Prostate gland (tissue), 2 donors: ENCODE measurements at regions not wholly inside any gene's neighbourhood (a gene's known extent, or its start where the extent isn't known, plus 50 kb on each side); places are given as distances from the start of the nearest gene placed in this dataset.

Source experiments
- DNase-seq: peaks from one replicate; pipeline ENCODE4 v3.0.0-alpha.2; 2019; ENCODE audit warnings: low spot score
- H3K27ac ChIP-seq, 2 donors: fragments of 200-600 bp; sonication (generic); 2 replicates each; pipeline ENCODE4 v1.5.1; 2017 to 2019
- H3K27me3 ChIP-seq: fragments of 200-600 bp; sonication (generic); replicated peaks from 2 replicates; pipeline ENCODE4 v1.5.1; 2019; ENCODE audit not compliant: insufficient read depth
- H3K36me3 ChIP-seq, 2 donors: fragments of 200-600 bp; sonication (generic); 1 replicate in 1 of 2; 2 replicates in 1 of 2; pipeline versions ENCODE4 v1.5.1 to v1.8.1; 2017 to 2019
- H3K4me1 ChIP-seq: fragments of 200-600 bp; sonication (generic); replicated peaks from 2 replicates; pipeline ENCODE4 v1.5.1; 2019
- H3K4me3 ChIP-seq, 2 donors: fragments of 200-600 bp; sonication (generic); 2 replicates each; pipeline ENCODE4 v1.5.1; 2017 to 2019
- H3K9me3 ChIP-seq: fragments of 200-600 bp; sonication (generic); 2 replicates; pipeline ENCODE4 v1.5.1; 2017
- POLR2A ChIP-seq: fragments of 450-650 bp; IDR thresholded peaks from one replicate; pipeline ENCODE4 v1.6.1; 2016; ENCODE audit warnings: antibody characterized with exemption, mild to moderate bottlenecking
- POLR2AphosphoS5 ChIP-seq: sonication (generic); formaldehyde crosslinking; IDR thresholded peaks from one replicate; pipeline ENCODE4 v1.6.1; 2017; ENCODE audit warnings: antibody characterized with exemption
- WGBS: methylation state at CpG from one replicate; pipeline ENCODE4 v1.1.5; 2018; 5-methylcytosine and 5-hydroxymethylcytosine counted together
- intact Hi-C: fragments of 100-400 bp; cut with DNase I; formaldehyde crosslinking; loops from one replicate; pipeline ENCODE4 v1.14.2; 2022
- TF ChIP-seq, protein P1 (sequence below), 4 experiments: fragments of 200-600 bp in 2 of 4; fragments of 450-650 bp in 2 of 4; sonication (generic) in 2 of 4; IDR thresholded peaks; 1 replicate in 3 of 4; 2 replicates in 1 of 4; pipeline ENCODE4 v1.5.1; 2016 to 2019; ENCODE audit warnings: antibody characterized with exemption in 4 of 4, mild to moderate bottlenecking in 2 of 4, moderate library complexity in 2 of 4

GRCh38 chr5:124623265-124623664 lies 123.2 kb downstream of the ZNF608 start:
- no peaks in the 10 kb centered on the region for H3K4me1 ChIP-seq
- TF ChIP-seq POLR2A (no peak), POLR2AphosphoS5 (no peak)
- TF ChIP-seq, protein P1, sequence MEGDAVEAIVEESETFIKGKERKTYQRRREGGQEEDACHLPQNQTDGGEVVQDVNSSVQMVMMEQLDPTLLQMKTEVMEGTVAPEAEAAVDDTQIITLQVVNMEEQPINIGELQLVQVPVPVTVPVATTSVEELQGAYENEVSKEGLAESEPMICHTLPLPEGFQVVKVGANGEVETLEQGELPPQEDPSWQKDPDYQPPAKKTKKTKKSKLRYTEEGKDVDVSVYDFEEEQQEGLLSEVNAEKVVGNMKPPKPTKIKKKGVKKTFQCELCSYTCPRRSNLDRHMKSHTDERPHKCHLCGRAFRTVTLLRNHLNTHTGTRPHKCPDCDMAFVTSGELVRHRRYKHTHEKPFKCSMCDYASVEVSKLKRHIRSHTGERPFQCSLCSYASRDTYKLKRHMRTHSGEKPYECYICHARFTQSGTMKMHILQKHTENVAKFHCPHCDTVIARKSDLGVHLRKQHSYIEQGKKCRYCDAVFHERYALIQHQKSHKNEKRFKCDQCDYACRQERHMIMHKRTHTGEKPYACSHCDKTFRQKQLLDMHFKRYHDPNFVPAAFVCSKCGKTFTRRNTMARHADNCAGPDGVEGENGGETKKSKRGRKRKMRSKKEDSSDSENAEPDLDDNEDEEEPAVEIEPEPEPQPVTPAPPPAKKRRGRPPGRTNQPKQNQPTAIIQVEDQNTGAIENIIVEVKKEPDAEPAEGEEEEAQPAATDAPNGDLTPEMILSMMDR (IDR thresholded peaks at IDR 0.05), result no peak
- intact Hi-C loops, result no loop called here
- WGBS, result 64% methylated on average over 5 of the region's 5 CpGs
- H3K4me3 ChIP-seq, result no peak overlapping the region
- no peaks in the 10 kb centered on the region for H3K36me3 ChIP-seq
- H3K27me3 ChIP-seq, result no peaks in the 10 kb centered on the region
- no peak for DNase-seq
- H3K27ac ChIP-seq, result no peak overlapping the region
- no peaks in the 10 kb centered on the region for H3K9me3 ChIP-seq

- DNase-seq, result no peak
- Histone ChIP-seq H3K9me3 (no peaks in the 10 kb centered on the region), H3K4me1 (no peaks in the 10 kb centered on the region), H3K36me3 (no peaks in the 10 kb centered on the region), H3K27ac (no peak overlapping the region), H3K4me3 (no peak overlapping the region), H3K27me3 (no peaks in the 10 kb centered on the region)
- WGBS, result 69% methylated on average over 3 of the region's 3 CpGs
- TF ChIP-seq, protein P1 (IDR thresholded peaks at IDR 0.05), result no peak
- no peak for TF ChIP-seq POLR2A
- TF ChIP-seq POLR2AphosphoS5, result no peak
- intact Hi-C loops, result no loop called here
These were observed 123.6 kb downstream of the ZNF608 start for GRCh38 chr5:124622851-124623250.

DNA sequence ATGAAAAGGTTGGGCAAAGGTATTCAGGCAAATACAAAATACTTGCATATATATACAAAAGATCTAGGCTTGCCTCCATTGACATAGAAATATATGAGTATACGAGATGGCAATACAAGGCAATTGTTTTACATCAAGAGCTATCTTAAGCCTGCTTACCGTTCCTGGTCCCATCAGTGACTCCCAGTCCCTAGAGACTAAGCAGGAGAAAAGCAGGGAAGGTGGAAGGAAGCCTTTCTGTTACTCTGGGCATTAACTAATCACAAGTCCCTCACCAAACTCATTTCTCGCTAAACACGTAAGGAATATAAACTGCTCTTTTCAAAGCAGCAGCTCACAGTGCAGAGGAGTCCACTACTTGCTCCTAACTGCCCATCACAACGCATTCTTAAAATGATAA lies 125.2 kb downstream of the ZNF608 start:
- DNase-seq, result no peak
- TF ChIP-seq POLR2A (no peak), POLR2AphosphoS5 (no peak)
- TF ChIP-seq, protein P1 (IDR thresholded peaks at IDR 0.05), result no peak
- 78% methylated on average over 5 of the region's 5 CpGs for WGBS

DNA sequence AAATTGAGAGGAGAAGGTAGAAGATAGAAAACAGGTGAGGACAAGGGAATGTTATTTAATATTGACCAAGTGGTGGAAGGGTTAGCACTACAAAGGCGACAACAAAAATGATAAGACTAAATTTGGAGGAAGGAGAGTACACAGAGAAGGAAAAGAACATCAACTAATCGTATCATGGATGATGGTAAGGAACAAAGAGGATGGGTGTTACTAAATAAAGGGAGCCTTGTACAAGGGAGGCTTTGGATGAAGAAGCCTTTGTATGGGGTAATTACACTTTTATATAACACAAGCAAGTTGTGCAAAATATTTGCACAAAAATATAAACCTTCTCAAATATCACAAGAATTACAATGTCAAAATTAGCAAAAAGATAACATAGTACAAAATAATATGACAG lies 125.7 kb downstream of the ZNF608 start:
- intact Hi-C loops, result no loop called here
- no peaks in the 10 kb centered on the region for H3K4me1 ChIP-seq
- H3K4me3 ChIP-seq, result no peak overlapping the region
- no peaks in the 10 kb centered on the region for H3K27me3 ChIP-seq
- no peak overlapping the region for H3K27ac ChIP-seq
- no peaks in the 10 kb centered on the region for H3K36me3 ChIP-seq
- no peaks in the 10 kb centered on the region for H3K9me3 ChIP-seq
- no peak for DNase-seq
- no peak for TF ChIP-seq POLR2AphosphoS5
- no peak for TF ChIP-seq POLR2A
- TF ChIP-seq, protein P1 (IDR thresholded peaks at IDR 0.05), result no peak
- WGBS, result 86% methylated on average over 2 of the region's 2 CpGs

More for the DNA sequence above, 125.2 kb downstream of the ZNF608 start:
- Histone ChIP-seq H3K27me3 (no peaks in the 10 kb centered on the region), H3K4me3 (no peak overlapping the region), H3K9me3 (no peaks in the 10 kb centered on the region), H3K36me3 (no peaks in the 10 kb centered on the region), H3K27ac (no peak overlapping the region), H3K4me1 (no peaks in the 10 kb centered on the region)
- intact Hi-C loops, result no loop called here

GRCh38 chr5:124619121-124619520 lies 127.3 kb downstream of the ZNF608 start:
- no peak for DNase-seq
- WGBS, result 91% methylated on average over 4 of the region's 4 CpGs
- no peaks in the 10 kb centered on the region for H3K27me3 ChIP-seq
- H3K27ac ChIP-seq, result no peak overlapping the region
- no peaks in the 10 kb centered on the region for H3K36me3 ChIP-seq
- intact Hi-C loops, result no loop called here
- no peaks in the 10 kb centered on the region for H3K4me1 ChIP-seq
- H3K4me3 ChIP-seq, result no peak overlapping the region
- no peaks in the 10 kb centered on the region for H3K9me3 ChIP-seq
- no peak for TF ChIP-seq POLR2AphosphoS5
- TF ChIP-seq, protein P1 (IDR thresholded peaks at IDR 0.05), result no peak
- no peak for TF ChIP-seq POLR2A
